Ovary (tissue), 3 donors: ENCODE measurements at regions not wholly inside any gene's neighbourhood (a gene's known extent, or its start where the extent isn't known, plus 50 kb on each side); places are given as distances from the start of the nearest gene placed in this dataset.

ENCODE experiments used
- CTCF ChIP-seq, 3 donors: fragments of 450-650 bp in 2 of 3; fragments of 200-600 bp in 1 of 3; IDR thresholded peaks; one replicate each; pipeline versions ENCODE4 v1.5.1 to v1.8.0; 2016 to 2022; ENCODE audit warnings: antibody characterized with exemption in 3 of 3, mild to moderate bottlenecking in 1 of 3
- POLR2A ChIP-seq: fragments of 450-650 bp; IDR thresholded peaks from one replicate; pipeline ENCODE4 v1.6.1; 2017; ENCODE audit warnings: antibody characterized with exemption, mild to moderate bottlenecking, moderate library complexity
- donor health status: DM: no; HTN: no; CAD: no.

GRCh38 chrX:94053575-94053974 is 379.6 kb downstream of the FAM133A start:
- TF ChIP-seq CTCF (IDR thresholded peaks at IDR 0.05) (no peak), POLR2A (no peak)
